ENCODE measurements at regions not wholly inside any gene's neighbourhood (a gene's known extent, or its start where the extent isn't known, plus 50 kb on each side); places are given as distances from the start of the nearest gene placed in this dataset.

GRCh38 chr1:55844322-55844721 is 629.2 kb upstream of the USP24 start:
- TF ChIP-seq CTCF (conservative IDR thresholded peaks at IDR 0.05; ENCODE audit: low read length) (no peak), EZH2phosphoT487 (IDR thresholded peaks at IDR 0.05; ENCODE audit: borderline replicate concordance, low read depth, low read length) (no peak)
